GM12878 (cell line): ENCODE measurements at regions not wholly inside any gene's neighbourhood (a gene's known extent, or its start where the extent isn't known, plus 50 kb on each side); places are given as distances from the start of the nearest gene placed in this dataset.

Experiments
- ATAC-seq: fragments of 200-7000 bp; cut with Tn5 transposase; 3 replicates; pipeline ENCODE4 v1.9.1; 2020; ENCODE audit warnings: mild to moderate bottlenecking, moderate library complexity
- BruUV-seq: library from RNA; stranded (reverse); fragments of 400-500 nt; replicated peaks from 2 replicates; lab custom pipeline; 2021; lab: Mats Ljungman, UMichigan
- CTCF ChIA-PET: fragments of 300-600 bp; sonication (Branson Sonifier 250); formaldehyde crosslinking; extraction: SDS; loops from one replicate; lab custom pipeline; 2021; ENCODE audit warnings: inconsistent platforms; lab: Yijun Ruan, JAX
- POLR2A ChIA-PET: fragments of 350-600 bp; formaldehyde crosslinking; extraction: SDS; loops from one replicate; lab custom pipeline; 2021; ENCODE audit warnings: inconsistent platforms; lab: Charles Lee
- RAD21 ChIA-PET: fragments of 300-600 bp; sonication (Branson Sonifier 250); formaldehyde crosslinking; loops from one replicate; lab custom pipeline; 2023; ENCODE audit warnings: antibody characterized with exemption; ENCODE audit not compliant: unreplicated experiment; lab: Charles Lee
- SMC1A ChIA-PET: fragments of 300-600 bp; sonication (Branson Sonifier 250); formaldehyde crosslinking; loops from one replicate; lab custom pipeline; 2023; ENCODE audit not compliant: unreplicated experiment, uncharacterized antibody; lab: Charles Lee
- DNase-seq: peaks from one replicate; pipeline ENCODE4 v3.0.0-alpha.2; 2011; ENCODE audit warnings: low read depth, low spot score
- FAIRE-seq: peaks from 3 replicates; lab custom pipeline; 2011; peaks lifted over from hg19 to GRCh38; lab: Jason Lieb, UNC
- H2AFZ ChIP-seq: 2 replicates; pipeline ENCODE4 v1.6.0; 2011; ENCODE audit warnings: low read depth, low read length, control low read depth; ENCODE audit not compliant: control insufficient read depth
- H3K27ac ChIP-seq: 2 replicates; pipeline ENCODE4 v1.5.1; 2011; ENCODE audit warnings: control low read depth; ENCODE audit not compliant: control insufficient read depth, insufficient read depth
- H3K27me3 ChIP-seq, 2 experiments: replicated peaks in 1 of 2; 2 replicates each; pipeline versions ENCODE4 v1.6.0 to v1.6.1; 2011; ENCODE audit warnings: low read length in 1 of 2; ENCODE audit not compliant: control insufficient read depth in 2 of 2, insufficient read depth in 2 of 2
- H3K36me3 ChIP-seq, 2 experiments: 2 replicates each; pipeline ENCODE4 v1.5.1; 2011; ENCODE audit warnings: low read length in 1 of 2; ENCODE audit not compliant: control insufficient read depth in 2 of 2, insufficient read depth in 2 of 2
- H3K4me1 ChIP-seq: 2 replicates; pipeline ENCODE4 v1.6.1; 2011; ENCODE audit warnings: mild to moderate bottlenecking, low read length, moderate library complexity, mixed read lengths; ENCODE audit not compliant: control insufficient read depth, insufficient read depth
- H3K4me2 ChIP-seq: 2 replicates; pipeline ENCODE4 v1.6.0; 2011; ENCODE audit warnings: control low read depth; ENCODE audit not compliant: control insufficient read depth, insufficient read depth
- H3K4me3 ChIP-seq: fragments of 200-600 bp; sonication (generic); 2 replicates; pipeline ENCODE4 v1.5.1; 2016
- H3K79me2 ChIP-seq: 2 replicates; pipeline ENCODE4 v1.6.0; 2011; ENCODE audit warnings: low read length; ENCODE audit not compliant: control insufficient read depth, insufficient read depth
- H3K9ac ChIP-seq: 2 replicates; pipeline ENCODE4 v1.8.0; 2011; ENCODE audit warnings: low read length, control low read depth, mixed read lengths; ENCODE audit not compliant: control insufficient read depth, insufficient read depth
- H3K9me3 ChIP-seq: replicated peaks from 3 replicates; pipeline ENCODE4 v1.5.1; 2011; ENCODE audit warnings: mild to moderate bottlenecking, low read length; ENCODE audit not compliant: control insufficient read depth, insufficient read depth
- H4K20me1 ChIP-seq: 2 replicates; pipeline ENCODE4 v1.6.0; 2011; ENCODE audit not compliant: control insufficient read depth, insufficient read depth
- EGR1 ChIP-seq, 2 experiments: IDR thresholded peaks; 1 replicate in 1 of 2; 2 replicates in 1 of 2; pipeline ENCODE4 v1.6.1; 2011 to 2012; ENCODE audit warnings: low read depth in 2 of 2, low read length in 2 of 2, borderline replicate concordance in 1 of 2, mild to moderate bottlenecking in 1 of 2, moderate library complexity in 1 of 2
- JUNB ChIP-seq: IDR thresholded peaks from 2 replicates; pipeline ENCODE4 v1.6.1; 2016; ENCODE audit warnings: antibody characterized with exemption, mild to moderate bottlenecking
- MEF2B ChIP-seq: fragments of 450-650 bp; IDR thresholded peaks from 2 replicates; pipeline ENCODE4 v1.6.1; 2018; ENCODE audit warnings: mild to moderate bottlenecking, moderate library complexity; ENCODE audit not compliant: partially characterized antibody, poor library complexity, severe bottlenecking
- SRF ChIP-seq, 2 experiments: IDR thresholded peaks; 2 replicates each; pipeline ENCODE4 v1.6.1; 2011; ENCODE audit warnings: low read depth in 2 of 2, low read length in 2 of 2, mild to moderate bottlenecking in 1 of 2, moderate library complexity in 1 of 2
- TBL1XR1 ChIP-seq: IDR thresholded peaks from 2 replicates; pipeline ENCODE4 v1.6.1; 2012; ENCODE audit warnings: low read depth, low read length, improper control_type of control experiment
- USF1 ChIP-seq: IDR thresholded peaks from 2 replicates; pipeline ENCODE4 v1.6.1; 2011; ENCODE audit warnings: borderline replicate concordance, low read depth, mild to moderate bottlenecking, moderate library complexity, mixed read lengths, low read length; ENCODE audit not compliant: insufficient read depth; ENCODE audit errors: extremely low read length
- ZNF384 ChIP-seq: IDR thresholded peaks from 2 replicates; pipeline ENCODE4 v1.6.1; 2012; ENCODE audit warnings: low read depth, mild to moderate bottlenecking, low read length, improper control_type of control experiment, borderline replicate concordance
- WGBS: methylation state at CpG from one replicate; pipeline ENCODE4 v1.1.6; 2016; ENCODE audit warnings: low lambda C conversion rate; ENCODE audit not compliant: insufficient replicate concordance, insufficient coverage; ENCODE audit errors: missing lambda C conversion rate; 5-methylcytosine and 5-hydroxymethylcytosine counted together
- in situ Hi-C: fragments of 300-500 bp; cut with MboI; formaldehyde crosslinking; loops from 9 replicates; pipeline ENCODE4 v1.14.3; 2018; ENCODE audit warnings: mixed read lengths
- intact Hi-C: fragments of 100-400 bp; cut with micrococcal nuclease; formaldehyde crosslinking; loops from one replicate; pipeline ENCODE4 v1.14.2; 2022; ENCODE audit not compliant: unreplicated experiment

GRCh38 chr18:11523804-11524203 is 85.6 kb upstream of the SLC35G4 start:
- Histone ChIP-seq H3K4me3 (no peak overlapping the region), H4K20me1 (0 out of 2 replicates have a peak, but pooled peaks cover 2% of the 10 kb centered on the region), H3K9me3 (no peaks in the 10 kb centered on the region), H3K27ac (no peak overlapping the region), H3K4me1 (no peaks in the 10 kb centered on the region), H3K4me2 (no peak overlapping the region), H3K79me2 (no peaks in the 10 kb centered on the region), H3K36me3 (no peaks in the 10 kb centered on the region), H2AFZ (no peak overlapping the region), H3K27me3 (peaks cover 0 to 5% of the 10 kb centered on the region in 2 experiments; a peak in 2 of 4 replicates), H3K9ac (no peak overlapping the region)
- ChIA-PET RAD21 (no interaction called here), POLR2A (no interaction called here), CTCF (interaction anchor here (2.0 to 2.2 kb wide), 2 partner anchors 30 to 213 kb away, joined by 5 to 9 read pairs; no protein-coding TSS in a partner anchor), SMC1A (interaction anchor here (1.0 kb wide), 1 partner anchor 10 kb away, joined by 3 read pairs; no protein-coding TSS in a partner anchor)
- in situ Hi-C loops: no loop called here
- intact Hi-C loops: no loop called here
- DNase-seq (no peak), FAIRE-seq (no peak), ATAC-seq (no peak)
- BruUV-seq: no TSS peak
- WGBS: 0% methylated on average over 2 of the region's 2 CpGs
- no peak for TF ChIP-seq SRF (IDR thresholded peaks at IDR 0.05; ENCODE audit: low read depth in 2 of 2, low read length in 2 of 2)
- no peak for TF ChIP-seq MEF2B

GRCh38 chr18:11522992-11523391 is 86.4 kb upstream of the SLC35G4 start:
- Histone ChIP-seq H3K4me2 (no peak overlapping the region), H2AFZ (no peak overlapping the region), H3K9ac (no peak overlapping the region), H4K20me1 (0 out of 2 replicates have a peak, but pooled peaks cover 2% of the 10 kb centered on the region), H3K27ac (no peak overlapping the region), H3K27me3 (peaks cover 0 to 5% of the 10 kb centered on the region in 2 experiments; a peak in 2 of 4 replicates), H3K36me3 (no peaks in the 10 kb centered on the region), H3K4me1 (no peaks in the 10 kb centered on the region), H3K9me3 (no peaks in the 10 kb centered on the region), H3K4me3 (no peak overlapping the region), H3K79me2 (no peaks in the 10 kb centered on the region)
- ChIA-PET CTCF (interaction anchor here (1.5 to 2.2 kb wide), 3 partner anchors 30 to 213 kb away, joined by 5 to 9 read pairs (median 5); no protein-coding TSS in a partner anchor), POLR2A (no interaction called here), RAD21 (no interaction called here), SMC1A (interaction anchor here (0.9 kb wide), 1 partner anchor 212 kb away, joined by 3 read pairs; no protein-coding TSS in a partner anchor)
- FAIRE-seq (no peak), DNase-seq (no peak), ATAC-seq (no peak)
- in situ Hi-C loops (no loop called here), intact Hi-C loops (no loop called here)
- WGBS: 55% methylated on average over 5 of the region's 5 CpGs
- no TSS peak for BruUV-seq
- TF ChIP-seq ZNF384 (no peak), USF1 (no peak), JUNB (no peak), EGR1 (IDR thresholded peaks at IDR 0.05; ENCODE audit: borderline replicate concordance in 1 of 2, low read depth in 2 of 2, low read length in 2 of 2) (no peak), TBL1XR1 (no peak)
